HG03520 (cell line): ENCODE measurements at regions not wholly inside any gene's neighbourhood (a gene's known extent, or its start where the extent isn't known, plus 50 kb on each side); places are given as distances from the start of the nearest gene placed in this dataset.
"Not testable (repeated sequence)": the region's sequence is repeated elsewhere in the genome, so short reads cannot be mapped to it uniquely, and the experiment has no call there.

Source experiments
- ATAC-seq: cut with Tn5 transposase; IDR thresholded peaks from one replicate; pipeline ENCODE4 v1.9.1; 2021; ENCODE audit warnings: mild to moderate bottlenecking, moderate library complexity; ENCODE audit not compliant: unreplicated experiment

- no peak for ATAC-seq
Measured at GRCh38 chr17:5896215-5896614, 174.0 kb upstream of the WSCD1 start.

DNA sequence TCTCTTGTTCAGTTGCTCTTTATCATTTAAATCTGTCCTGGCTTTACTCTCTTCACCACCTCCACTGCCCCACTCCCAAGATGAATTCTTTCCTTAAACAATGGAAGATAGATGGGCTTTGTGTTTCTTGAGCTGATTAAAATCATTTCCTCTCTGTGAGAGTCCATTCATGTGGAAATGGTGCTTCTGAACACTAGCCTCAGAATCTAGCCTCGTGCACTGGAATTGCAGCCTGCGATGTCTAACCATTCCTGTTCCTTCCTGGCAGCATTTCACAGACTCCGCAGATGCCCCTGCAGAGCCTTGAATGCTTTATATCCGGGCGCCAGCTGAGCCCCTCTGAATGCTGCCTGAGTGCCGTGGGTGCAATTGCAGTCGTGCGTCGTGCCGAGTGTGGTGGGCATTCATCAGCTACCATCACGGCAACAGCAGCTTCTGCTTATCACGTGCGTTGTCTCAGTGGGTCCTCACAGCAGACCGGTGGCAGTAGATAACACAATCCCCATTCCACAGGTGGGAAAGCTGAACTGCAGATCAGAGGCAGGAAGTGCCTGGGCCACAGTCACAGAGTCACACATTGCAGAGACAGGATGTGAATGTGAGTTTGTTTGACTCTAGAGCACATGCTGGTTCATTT, 172.8 kb upstream of the WSCD1 start:
- ATAC-seq, result no peak

DNA sequence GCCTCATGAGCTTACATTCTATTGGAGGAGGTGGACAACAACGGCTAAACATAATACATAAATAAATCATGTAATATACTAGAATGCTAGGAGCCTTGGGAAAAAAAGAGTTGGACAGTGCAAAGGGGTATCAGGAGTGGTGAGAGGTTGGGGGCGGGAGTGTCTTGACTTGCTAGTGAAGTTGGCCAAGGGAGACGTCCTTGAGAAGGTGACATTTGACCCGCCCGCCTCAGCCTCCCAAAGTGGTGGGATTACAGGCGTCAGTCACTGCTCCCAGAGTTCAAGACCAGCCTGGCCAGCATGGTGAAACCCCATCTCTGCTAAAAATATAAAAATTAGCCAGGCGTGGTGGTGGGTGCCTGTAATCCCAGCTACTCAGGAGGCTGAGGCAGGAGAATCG, 172.2 kb upstream of the WSCD1 start:
- ATAC-seq, result not testable (repeated sequence)

GRCh38 chr17:5898406-5898805, 171.8 kb upstream of the WSCD1 start:
- ATAC-seq, result no peak

GRCh38 chr17:5899496-5900195, 170.5 kb upstream of the WSCD1 start:
- no peak for ATAC-seq

DNA sequence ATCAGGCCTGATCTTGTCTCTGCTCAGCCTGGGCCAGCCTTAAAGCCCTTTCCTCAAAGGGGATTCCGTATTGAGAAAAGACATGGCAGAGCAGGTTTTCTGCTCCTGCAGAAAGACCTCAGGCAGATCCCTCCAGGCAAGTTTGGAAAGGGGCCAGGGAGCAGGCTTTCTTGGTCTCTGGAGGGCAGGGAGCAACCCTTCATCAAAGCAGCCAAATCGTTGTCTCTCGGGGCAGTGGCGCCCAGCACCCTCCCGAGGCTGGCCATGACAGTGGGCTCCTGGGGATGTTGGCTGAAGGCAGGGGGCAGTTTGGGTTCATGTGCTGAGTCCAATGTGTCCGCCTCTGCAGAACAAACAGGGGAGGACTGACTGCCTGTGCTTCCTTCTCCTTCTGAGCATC, 168.4 kb upstream of the WSCD1 start:
- ATAC-seq, result no peak

DNA sequence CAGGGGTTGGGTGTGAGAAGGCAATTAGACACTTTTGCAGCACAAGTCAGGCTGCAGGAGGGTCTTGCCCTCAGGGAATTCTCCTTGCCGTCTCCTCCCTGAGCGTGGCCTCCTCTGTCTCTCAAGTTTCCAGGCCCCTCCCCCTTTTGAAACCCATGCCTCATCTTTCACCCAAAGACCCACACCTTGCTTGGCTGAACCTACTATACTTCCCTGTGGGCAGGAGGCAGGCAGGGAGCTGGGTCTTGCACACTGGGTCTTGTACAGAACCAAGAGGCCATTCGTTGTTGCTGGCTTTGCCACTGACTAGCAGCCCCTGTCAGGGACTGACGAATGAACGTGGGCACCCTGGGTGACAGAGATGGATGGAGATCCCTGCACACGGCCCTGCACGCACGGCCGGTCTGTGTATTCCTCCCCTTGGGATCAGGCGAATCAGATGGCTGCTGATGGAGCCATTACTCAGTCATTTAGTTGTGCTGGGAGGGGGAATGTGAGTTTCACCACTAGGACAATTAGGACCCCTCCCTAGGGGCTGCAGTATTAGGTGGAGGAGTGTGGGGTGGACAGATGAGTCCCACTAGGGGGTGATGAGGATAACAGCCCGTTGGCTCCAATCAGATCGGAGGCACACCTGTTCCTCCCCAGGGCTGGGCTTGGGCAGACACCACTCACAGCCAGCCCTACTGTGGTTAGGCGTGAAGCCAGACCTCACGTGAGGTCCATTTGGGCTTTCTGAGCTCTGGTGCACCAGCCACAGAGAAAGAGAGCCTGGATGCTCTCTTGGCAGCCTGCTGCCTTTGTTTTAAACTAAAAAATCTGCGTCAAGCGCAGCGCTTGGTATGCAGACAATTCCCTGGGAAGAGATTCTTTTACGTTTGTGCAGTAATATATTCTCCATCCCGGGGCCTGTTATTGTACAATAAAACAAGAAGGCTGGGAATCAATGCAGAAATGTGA, 167.7 kb upstream of the WSCD1 start:
- ATAC-seq, result no peak

GRCh38 chr17:5911919-5912318, 158.3 kb upstream of the WSCD1 start:
- no peak for ATAC-seq

DNA sequence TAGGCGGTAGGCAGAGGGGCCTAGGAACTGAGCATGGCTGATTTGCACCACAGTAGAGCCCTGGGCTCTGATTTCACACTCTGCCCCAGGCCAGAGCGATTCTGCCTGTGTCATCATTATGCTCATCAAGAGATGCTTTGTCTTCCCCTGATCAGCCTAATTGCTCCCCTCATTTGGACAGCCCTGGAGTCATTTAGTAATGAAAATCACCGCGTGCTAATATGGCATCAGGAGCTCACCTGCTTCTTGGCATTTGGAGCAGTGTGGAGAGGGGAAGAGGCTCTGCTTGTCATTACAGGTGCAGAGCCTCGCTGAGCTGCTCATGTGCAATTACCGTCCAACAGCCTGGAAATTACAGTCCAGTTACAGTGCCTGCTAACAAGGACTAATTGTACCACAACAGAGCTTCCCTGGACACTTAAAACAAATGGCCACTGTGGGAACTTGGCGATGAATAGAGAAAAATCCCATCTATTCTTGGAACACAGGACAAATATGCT, 157.1 kb upstream of the WSCD1 start:
- no peak for ATAC-seq

DNA sequence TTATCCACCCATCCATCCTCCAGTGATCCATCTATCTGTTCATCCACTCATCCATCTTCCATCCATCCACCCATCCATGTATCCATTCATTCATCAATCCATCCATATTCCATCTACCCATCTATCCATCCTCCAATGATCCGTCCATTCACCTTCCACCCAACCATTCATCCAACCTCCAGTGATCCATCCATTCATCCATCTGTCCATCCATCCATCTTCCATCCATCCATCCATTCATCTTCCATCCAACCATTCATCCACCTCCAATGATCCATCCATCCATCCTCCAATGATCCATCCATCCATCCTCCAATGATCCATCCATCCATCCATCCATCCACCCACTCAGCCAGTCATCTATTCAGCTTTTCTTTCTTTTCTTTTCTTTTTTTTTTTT, 156.5 kb upstream of the WSCD1 start:
- ATAC-seq, result no peak

DNA sequence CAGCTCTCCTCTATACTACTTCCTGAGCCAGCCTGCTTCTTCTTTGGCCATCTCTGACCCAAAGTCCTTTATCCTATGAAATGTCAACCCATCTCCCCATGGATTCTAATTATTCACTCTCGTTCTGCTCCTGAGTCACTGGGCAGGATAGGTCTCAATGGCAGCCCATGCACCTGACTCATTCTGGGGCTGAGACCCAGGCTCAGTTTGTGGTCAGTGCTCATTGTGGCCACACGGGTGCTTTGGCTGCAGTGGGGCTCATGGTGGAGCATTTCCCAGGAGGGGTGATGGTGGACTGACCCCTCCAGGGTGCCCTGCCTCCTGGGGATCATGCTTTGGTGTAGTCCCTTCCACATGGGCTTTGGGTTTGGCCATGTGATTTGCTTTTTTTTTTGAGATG, 154.8 kb upstream of the WSCD1 start:
- ATAC-seq, result no peak

DNA sequence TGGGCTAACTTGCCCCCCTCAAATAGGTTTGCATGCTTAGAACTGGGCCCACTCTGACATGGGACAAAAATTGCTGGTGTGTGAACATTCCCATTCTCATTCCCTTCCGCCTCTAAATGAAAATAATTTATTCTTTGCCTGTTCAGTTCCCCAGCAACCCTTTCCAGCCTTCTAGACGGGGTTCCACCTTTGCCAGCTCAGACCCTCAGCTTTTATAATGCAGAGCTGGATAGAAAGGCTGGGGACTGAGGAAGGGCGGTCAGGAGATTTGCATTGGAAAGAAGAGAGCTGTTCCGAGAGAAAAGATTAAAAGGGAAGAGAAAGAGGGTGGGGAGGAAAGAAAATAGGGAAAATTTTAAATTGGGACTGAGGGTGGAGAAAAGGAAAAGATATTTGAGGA, 151.1 kb upstream of the WSCD1 start:
- no peak for ATAC-seq

DNA sequence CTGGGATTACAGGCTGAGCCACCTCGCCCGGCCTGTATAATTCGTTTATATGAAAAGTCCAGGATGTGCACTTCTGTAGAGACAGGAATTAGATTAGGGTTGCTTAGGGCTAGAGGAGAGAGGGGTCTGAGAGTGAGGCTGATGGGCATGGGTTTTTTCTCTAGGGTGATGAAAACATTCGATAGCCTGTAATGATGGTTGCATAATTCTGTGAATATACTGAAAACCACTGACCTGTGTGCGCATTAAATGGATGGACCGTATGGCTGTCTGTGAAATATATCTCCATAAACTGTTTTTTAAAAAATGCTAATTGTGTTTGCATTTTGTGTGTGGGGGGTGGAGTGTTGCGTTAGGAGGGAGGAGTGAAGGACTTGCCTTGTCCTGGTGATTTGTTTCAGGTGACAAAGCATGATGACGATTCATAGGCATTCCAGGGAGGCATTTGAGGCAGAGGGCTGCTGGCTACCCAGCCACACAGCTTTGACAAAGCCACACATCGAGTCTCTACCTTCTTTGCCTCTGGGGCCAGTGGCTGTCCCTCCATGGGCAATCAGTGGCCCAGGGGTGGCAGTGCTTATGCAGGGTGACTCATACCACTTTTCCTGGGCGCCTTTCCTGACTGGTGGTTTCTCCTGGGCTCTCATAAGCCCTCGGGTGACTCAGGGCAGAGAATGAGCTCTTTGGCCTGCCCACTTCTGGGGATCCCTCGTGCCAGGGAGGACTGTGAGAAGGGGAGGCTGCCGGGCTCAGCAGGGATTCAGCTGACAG, 148.5 kb upstream of the WSCD1 start:
- ATAC-seq, result no peak

DNA sequence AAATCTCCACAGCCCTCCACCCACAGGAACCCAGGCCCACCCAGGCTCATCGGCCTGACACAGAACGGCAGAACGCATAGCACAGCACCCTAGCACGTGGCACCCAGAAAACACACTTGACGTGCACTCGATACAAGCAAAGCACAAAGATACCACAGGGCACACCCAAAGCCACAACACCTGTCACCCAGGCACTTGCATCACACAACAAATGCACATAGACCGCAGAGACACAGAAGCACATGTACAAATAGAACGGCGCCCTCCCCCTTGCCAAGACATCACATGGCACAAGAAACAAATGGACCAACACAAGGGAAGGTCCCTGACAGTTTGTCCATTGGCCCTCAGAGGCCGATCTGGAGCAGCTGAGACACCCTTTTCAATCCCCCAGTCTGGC, 147.7 kb upstream of the WSCD1 start:
- ATAC-seq, result no peak

DNA sequence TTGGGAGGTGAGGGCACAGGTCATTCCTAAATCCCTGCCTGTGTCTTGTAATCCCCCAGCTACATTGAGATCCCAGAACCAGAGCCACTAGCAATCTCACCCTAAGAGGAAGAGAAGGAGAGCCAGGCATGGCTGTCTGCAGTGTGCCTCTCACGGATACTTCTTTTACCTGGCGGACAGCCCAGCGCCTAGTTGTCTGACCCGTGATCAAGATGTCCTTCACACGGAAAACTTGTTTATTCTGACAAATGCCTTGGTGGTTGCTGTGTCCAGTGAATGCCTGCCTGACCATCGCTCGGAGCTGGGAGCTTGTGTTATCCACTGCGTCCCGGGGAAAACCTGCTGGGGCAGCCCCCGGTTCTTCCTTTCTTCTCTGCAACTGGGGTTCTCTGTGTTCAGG, 140.5 kb upstream of the WSCD1 start:
- ATAC-seq, result no peak

GRCh38 chr17:5930555-5930954, 139.6 kb upstream of the WSCD1 start:
- ATAC-seq, result not testable (repeated sequence)

DNA sequence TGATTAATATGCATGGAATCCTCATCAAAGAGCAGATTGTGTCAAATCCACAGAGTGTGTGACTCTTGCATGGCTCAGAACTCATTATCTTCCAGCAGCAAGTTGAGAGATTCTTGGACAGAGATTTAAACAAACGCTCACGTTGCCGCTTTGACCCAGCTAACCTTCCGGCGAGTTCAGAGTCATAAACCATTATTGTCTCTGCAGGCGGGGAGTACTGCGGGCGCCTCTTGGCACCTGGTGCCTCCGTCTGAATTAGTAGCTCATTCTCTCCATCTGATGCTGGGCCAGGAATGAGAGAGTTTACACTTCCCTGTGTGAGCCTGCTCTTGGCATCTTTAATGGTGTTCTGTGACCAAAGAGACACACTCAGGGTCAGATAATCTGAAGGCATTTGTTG, 138.6 kb upstream of the WSCD1 start:
- ATAC-seq, result no peak

DNA sequence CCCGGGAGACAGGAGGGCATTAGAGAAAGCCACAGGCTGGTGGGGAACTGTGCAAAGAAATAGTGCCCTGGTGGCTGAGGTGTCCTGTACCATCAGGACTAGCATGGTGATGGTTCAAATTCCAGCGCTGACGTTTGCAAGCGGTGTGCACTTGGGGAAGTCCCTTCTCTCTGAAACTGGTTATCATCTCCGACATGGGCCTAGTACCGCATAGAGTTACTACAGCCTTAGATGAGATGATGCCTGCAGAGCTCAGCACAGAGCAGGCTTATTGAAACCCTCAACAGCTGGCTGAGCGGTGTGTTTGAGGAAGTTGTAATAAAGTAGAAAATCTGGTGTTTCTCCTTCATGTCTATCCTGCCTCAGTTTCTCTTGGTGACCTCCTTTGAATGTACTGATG, 136.7 kb upstream of the WSCD1 start:
- no peak for ATAC-seq

DNA sequence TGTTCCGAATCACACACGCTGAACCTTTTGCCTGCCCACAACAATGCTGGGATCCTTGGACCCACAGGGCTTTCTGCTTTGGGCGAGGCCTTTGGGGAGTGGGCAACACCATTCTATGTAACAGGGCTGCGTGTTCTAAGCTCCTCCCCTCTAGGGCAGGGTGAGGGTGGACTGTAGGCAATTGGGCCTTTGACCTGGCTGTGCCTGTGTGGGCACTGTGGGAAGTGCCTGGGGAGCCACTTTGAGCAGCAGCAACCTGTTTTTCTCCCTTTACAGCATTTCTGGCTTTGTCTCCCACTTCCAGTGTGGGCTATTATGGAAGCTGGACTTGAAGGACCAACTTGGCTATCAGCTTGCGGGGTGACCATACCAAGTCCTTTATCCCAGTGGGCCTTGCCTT, 128.9 kb upstream of the WSCD1 start:
- no peak for ATAC-seq

DNA sequence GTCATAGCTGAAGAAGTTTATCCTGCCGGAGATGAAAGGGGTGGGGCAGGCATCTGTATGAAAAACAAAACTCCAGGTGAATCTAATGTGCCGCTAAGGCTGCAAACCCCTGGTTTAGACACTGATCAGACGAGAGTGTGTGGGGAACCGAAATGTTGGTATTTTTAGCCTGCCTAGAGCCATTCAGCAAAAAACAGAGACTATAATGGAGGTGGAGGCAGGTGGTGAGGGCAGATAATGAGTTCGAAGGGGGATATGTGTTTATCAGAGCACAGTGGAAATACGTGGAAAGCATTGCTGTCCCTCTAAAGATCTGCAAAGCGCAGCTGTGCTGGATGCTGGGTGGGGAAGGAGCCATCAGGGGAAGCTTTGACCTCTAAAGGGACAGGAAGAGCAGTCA, 127.5 kb upstream of the WSCD1 start:
- ATAC-seq, result no peak

DNA sequence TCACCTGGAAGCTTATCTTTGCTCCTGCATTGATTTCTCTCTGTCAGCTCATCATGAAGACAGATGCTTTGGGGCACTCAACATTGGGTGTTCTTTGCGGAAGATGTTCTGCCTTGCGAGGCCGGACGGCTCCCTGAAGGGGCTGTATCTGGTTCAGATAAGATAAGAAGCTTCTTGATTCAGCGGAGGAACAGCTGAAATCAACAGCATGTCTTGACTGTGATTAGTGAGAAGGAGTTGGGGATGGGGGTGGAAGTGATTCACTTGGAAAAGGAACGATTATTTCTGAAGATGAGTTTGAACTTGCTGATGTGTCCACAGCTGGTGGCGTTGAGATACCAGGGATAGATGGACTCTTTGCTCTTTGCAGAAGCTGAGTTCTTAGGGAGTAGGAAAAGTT, 126.9 kb upstream of the WSCD1 start:
- no peak for ATAC-seq
